Erythroblast (primary cell): ENCODE measurements at regions not wholly inside any gene's neighbourhood (a gene's known extent, or its start where the extent isn't known, plus 50 kb on each side); places are given as distances from the start of the nearest gene placed in this dataset.

Source experiments
- DNase-seq, 2 experiments: peaks; one replicate each; lab custom pipeline; 2025; lab: John Stamatoyannopoulos, UW
- GATA1 ChIP-seq: IDR thresholded peaks from 2 replicates; pipeline ENCODE4 v1.6.1; 2011; ENCODE audit warnings: low read depth, mild to moderate bottlenecking, control low read depth, low read length, moderate library complexity
- POLR2A ChIP-seq: IDR thresholded peaks from 2 replicates; pipeline ENCODE4 v1.6.1; 2011; ENCODE audit warnings: mild to moderate bottlenecking, low read length

DNA sequence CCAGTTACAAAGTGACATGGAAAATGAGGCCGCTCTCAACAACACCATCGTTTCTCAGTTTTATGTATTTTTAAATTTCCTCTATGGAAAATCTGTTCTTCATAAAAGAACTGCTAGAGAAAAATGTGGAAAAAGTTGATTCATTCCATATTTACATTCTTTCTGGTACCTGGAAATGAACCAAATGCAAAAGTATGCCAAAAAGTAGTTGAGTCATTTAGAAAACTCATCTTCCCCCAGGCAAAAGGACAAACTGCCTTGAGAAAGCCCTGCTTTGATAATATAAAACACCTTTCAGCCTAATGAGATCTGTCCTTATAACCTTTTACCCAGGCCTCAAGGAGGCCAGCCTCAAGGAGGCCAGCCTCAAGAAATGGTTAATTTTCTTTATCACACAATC, 283.0 kb upstream of the VEPH1 start:
- TF ChIP-seq GATA1 (no peak), POLR2A (no peak)

DNA sequence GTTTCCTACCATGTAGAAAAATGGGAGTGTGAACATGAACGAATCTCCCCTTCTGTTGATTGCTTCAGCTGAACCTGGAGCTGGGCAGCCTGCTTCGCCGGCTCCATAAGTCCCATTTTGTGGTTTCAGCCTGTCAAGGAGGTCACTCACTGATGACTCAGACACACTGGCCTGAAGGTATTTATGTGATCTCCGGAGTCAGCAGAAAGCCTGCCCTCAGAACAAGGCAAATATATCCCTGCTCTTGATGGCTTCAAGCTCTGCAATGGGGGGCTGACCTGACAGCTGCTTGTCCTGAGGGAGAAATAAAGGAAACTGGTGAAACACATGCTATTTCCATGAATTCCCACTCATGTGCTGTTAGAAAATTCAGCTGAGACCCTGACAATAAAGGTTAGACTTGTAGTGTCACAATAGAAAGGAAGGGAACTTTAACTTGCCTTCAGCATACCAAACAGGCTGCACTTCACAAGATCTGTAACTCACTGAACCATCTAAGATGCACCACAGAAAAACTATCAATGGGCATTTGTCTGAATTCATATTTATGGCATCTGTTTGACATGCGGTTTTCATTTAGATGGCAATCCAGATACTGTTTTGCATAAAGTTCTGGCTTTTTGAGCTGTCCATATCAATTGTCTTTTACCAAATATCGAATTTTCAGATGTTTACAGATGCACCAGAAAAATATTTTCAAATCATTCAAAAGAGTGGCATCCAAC, 282.0 kb upstream of the VEPH1 start:
- no peak for DNase-seq
- TF ChIP-seq POLR2A: no peak
- TF ChIP-seq GATA1: no peak

More for the DNA sequence above, 283.0 kb upstream of the VEPH1 start:
- no peak for DNase-seq

DNA sequence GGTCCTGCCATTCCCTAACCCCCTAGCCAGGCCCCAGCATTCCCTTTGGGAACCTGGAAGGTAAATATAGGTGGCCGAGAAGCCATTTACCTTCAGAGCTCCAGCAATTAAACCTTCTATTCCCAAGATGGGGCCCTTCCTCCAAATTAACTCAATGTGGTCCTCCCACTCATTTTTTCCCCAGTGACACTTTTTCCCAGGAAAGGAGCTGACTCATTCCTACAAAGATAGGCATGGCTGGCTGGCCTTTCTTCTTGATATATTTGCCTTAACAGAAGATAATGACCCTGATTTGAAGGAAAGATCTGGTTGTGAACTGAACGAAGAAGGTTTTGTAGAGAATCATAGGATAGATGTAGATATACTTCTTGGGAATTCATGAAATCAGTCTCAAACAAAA, 279.0 kb upstream of the VEPH1 start:
- TF ChIP-seq POLR2A (no peak), GATA1 (no peak)

DNA sequence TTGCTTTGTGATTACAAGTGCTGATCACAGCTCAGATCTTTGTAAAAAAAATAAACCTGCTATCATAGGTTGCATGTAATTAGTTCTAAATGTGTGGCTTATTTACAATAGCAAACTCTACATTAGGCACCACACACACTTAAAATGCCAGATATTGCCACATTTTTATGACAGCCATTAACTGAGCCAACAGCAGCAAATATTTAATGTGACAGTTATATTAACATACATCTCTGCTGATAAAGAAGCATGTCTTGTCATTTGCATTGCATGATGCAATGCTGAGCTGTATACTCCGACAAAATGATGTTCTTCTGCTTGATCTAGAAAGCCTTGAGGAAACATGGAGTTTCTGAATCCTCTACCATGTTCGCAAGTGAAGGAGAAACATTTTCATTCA, 273.6 kb upstream of the VEPH1 start:
- DNase-seq: no peak
- no peak for TF ChIP-seq POLR2A
- no peak for TF ChIP-seq GATA1

More for the DNA sequence above, 279.0 kb upstream of the VEPH1 start:
- no peak for DNase-seq

- TF ChIP-seq GATA1 (no peak), POLR2A (no peak)
- DNase-seq: no peak
Observed at GRCh38 chr3:157775446-157775845, 272.2 kb upstream of the VEPH1 start.

DNA sequence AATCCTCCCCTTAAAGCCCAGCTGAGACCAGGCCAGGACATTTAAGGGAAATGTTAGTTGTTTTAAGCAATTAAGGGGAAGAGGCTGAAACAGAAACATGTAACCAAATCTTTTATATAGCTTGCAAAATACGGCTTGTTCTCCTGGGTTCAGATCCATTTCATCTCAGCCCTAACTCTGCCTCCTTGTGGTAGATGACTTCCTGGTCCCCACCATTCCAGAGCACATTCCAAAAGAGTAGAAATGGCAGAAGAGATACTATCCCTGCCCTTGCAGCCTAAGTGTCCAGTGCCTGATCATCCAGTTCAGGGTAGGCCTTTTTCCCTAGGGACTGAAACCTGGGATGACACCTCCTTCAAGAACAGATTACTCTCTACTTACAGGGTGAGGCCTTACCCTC, 266.2 kb upstream of the VEPH1 start:
- TF ChIP-seq POLR2A (no peak), GATA1 (no peak)
- no peak for DNase-seq

DNA sequence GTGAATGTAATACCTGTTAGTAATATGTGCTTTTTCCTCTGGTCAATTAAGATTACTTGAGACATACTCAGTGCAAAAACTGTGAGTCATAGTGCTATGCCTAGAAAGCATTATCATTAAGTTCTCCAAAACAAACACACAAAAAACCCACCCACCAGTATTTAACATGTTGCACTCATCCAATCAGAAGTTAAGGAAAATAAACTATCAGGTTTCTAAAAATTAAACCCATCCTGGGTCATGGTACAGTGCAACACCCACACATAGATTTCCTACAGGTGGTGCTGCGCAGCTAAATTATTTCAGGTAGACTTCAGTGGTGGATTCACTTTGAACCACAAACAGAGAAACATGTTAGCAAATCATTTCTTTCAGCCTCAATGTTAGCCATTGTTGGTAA, 264.4 kb upstream of the VEPH1 start:
- no peak for DNase-seq

DNA sequence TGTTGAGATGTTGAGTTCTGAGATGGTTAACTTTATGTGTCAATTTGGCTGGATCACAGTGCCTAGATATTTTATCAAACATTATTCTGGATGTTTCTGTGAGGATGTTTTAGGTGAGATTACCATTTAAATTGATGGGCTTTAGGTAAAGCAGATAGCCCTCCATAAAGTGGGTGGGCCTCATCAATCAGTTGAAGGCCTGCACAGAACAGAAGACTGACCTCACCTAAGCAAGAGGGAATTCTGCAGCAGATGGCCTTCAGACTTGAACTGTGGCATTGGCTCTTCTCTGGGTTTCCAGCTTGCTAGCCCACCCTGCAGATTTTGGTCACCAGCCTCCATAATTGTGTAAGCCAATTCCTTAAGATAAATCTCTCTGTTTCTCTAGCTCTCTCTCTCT, 260.4 kb upstream of the VEPH1 start:
- TF ChIP-seq GATA1 (no peak), POLR2A (no peak)
- DNase-seq: no peak

More for the DNA sequence above, 264.4 kb upstream of the VEPH1 start:
- no peak for TF ChIP-seq GATA1
- TF ChIP-seq POLR2A: no peak

- TF ChIP-seq POLR2A (no peak), GATA1 (no peak)
Observed at GRCh38 chr3:157759311-157759710, 256.1 kb upstream of the VEPH1 start.

DNA sequence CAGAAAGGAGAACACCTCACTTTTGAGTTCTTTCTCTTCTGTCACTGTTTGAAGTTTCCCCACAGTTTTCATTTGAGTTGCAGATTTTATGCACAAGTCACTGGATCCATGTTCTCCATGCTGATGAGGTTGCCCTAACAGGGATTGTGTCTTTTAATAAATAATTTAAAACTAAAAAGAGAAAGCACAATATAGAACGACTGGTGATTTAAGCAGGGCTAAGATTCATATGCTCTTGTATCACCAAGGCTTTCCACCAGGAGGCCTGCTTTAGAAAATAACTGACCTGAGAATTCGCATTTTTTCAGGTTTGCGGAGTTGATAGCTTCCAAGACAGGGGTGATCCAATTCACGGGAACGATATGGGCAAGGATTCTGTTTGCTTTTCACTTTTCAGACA, 252.0 kb upstream of the VEPH1 start:
- DNase-seq: no peak
- TF ChIP-seq GATA1: no peak
- TF ChIP-seq POLR2A: no peak

More at GRCh38 chr3:157759311-157759710, 256.1 kb upstream of the VEPH1 start:
- DNase-seq: no peak

- TF ChIP-seq GATA1 (no peak), POLR2A (no peak)
- DNase-seq: no peak
Observed at GRCh38 chr3:157754451-157754850, 251.2 kb upstream of the VEPH1 start.

GRCh38 chr3:157753787-157754136, 250.5 kb upstream of the VEPH1 start:
- DNase-seq: no peak

GRCh38 chr3:157752956-157753786, 250.0 kb upstream of the VEPH1 start:
- no peak for DNase-seq
- no peak for TF ChIP-seq GATA1
- TF ChIP-seq POLR2A: no peak

More at GRCh38 chr3:157753787-157754136, 250.5 kb upstream of the VEPH1 start:
- TF ChIP-seq GATA1 (no peak), POLR2A (no peak)

DNA sequence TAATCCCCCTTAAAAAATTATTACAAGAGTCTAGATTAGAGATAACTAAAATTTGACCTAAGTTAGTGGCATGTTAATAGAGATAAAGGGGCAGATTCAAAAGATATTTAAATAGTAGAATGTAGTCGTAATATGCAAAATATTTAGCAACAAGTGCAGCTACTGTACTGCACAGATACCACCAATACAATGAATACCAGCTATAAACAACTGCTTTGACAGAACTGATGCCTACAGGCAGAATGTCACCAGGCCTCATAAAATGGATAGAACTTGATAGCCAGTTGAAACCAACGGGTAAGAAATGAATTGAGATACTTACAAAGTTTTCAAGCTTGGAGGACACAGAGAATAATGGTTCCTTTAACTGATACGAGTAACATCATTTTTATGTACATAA, 249.3 kb upstream of the VEPH1 start:
- TF ChIP-seq POLR2A: no peak
- TF ChIP-seq GATA1: no peak
- no peak for DNase-seq
